Activated naive CD4-positive, alpha-beta T cell treated with anti-CD3 and anti-CD28 coated beads for 36 hours (primary cell): ENCODE measurements at regions not wholly inside any gene's neighbourhood (a gene's known extent, or its start where the extent isn't known, plus 50 kb on each side); places are given as distances from the start of the nearest gene placed in this dataset.
"Not testable (repeated sequence)": the region's sequence is repeated elsewhere in the genome, so short reads cannot be mapped to it uniquely, and the experiment has no call there.

Experiments used
- CTCF ChIA-PET: fragments of 350-600 bp; sonication (Branson Sonifier 250); formaldehyde crosslinking; loops from one replicate; lab custom pipeline; 2021; ENCODE audit warnings: antibody characterized with exemption; lab: Charles Lee
- DNase-seq: peaks from one replicate; pipeline ENCODE4 v3.0.0-alpha.2; 2020
- H3K27ac Mint-ChIP-seq: one replicate; pipeline ENCODE4 v1.8.0; 2021; ENCODE audit warnings: mild to moderate bottlenecking, mixed read lengths
- H3K27me3 Mint-ChIP-seq: one replicate; pipeline ENCODE4 v1.8.0; 2021; ENCODE audit warnings: low read depth, mixed read lengths
- H3K36me3 Mint-ChIP-seq: one replicate; pipeline ENCODE4 v1.8.0; 2021; ENCODE audit warnings: low read depth, mixed read lengths
- H3K4me1 Mint-ChIP-seq: one replicate; pipeline ENCODE4 v1.8.0; 2021; ENCODE audit warnings: low read depth, mixed read lengths
- H3K4me3 Mint-ChIP-seq: one replicate; pipeline ENCODE4 v1.8.0; 2021; ENCODE audit warnings: mild to moderate bottlenecking, moderate library complexity, mixed read lengths
- H3K9me3 Mint-ChIP-seq: one replicate; pipeline ENCODE4 v1.8.0; 2021; ENCODE audit warnings: mixed read lengths
- intact Hi-C: fragments of 100-400 bp; cut with micrococcal nuclease; formaldehyde crosslinking; loops from one replicate; pipeline ENCODE4 v1.15.1; 2023

- Mint-ChIP-seq H3K36me3 (no peaks in the 10 kb centered on the region), H3K9me3 (no peaks in the 10 kb centered on the region)
Measured at GRCh38 chr5:118371973-118372831, 616.1 kb downstream of the DTWD2 start.

GRCh38 chr5:118366429-118366828 lies 621.9 kb downstream of the DTWD2 start:
- Mint-ChIP-seq H3K36me3 (no peaks in the 10 kb centered on the region), H3K4me3 (no peak overlapping the region), H3K27ac (no peak overlapping the region), H3K4me1 (no peaks in the 10 kb centered on the region), H3K27me3 (no peaks in the 10 kb centered on the region), H3K9me3 (peaks cover 3% of the 10 kb centered on the region)
- CTCF ChIA-PET, result no interaction called here
- DNase-seq, result no peak
- intact Hi-C loops, result no loop called here

More at GRCh38 chr5:118371973-118372831, 616.1 kb downstream of the DTWD2 start:
- CTCF ChIA-PET, result no interaction called here
- Mint-ChIP-seq H3K27ac (no peak overlapping the region), H3K27me3 (no peaks in the 10 kb centered on the region), H3K4me3 (no peak overlapping the region), H3K4me1 (no peaks in the 10 kb centered on the region)
- intact Hi-C loops, result no loop called here
- DNase-seq, result no peak

GRCh38 chr5:118365718-118366117 lies 622.6 kb downstream of the DTWD2 start:
- Mint-ChIP-seq H3K27ac (no peak overlapping the region), H3K36me3 (no peaks in the 10 kb centered on the region), H3K27me3 (no peaks in the 10 kb centered on the region), H3K4me3 (no peak overlapping the region), H3K9me3 (peaks cover 3% of the 10 kb centered on the region), H3K4me1 (no peaks in the 10 kb centered on the region)
- intact Hi-C loops, result no loop called here
- CTCF ChIA-PET, result no interaction called here
- DNase-seq, result no peak

- H3K27me3 Mint-ChIP-seq, result no peaks in the 10 kb centered on the region
- peaks cover 3% of the 10 kb centered on the region for H3K9me3 Mint-ChIP-seq
- no peak for DNase-seq
- CTCF ChIA-PET, result no interaction called here
- no peaks in the 10 kb centered on the region for H3K4me1 Mint-ChIP-seq
- H3K36me3 Mint-ChIP-seq, result no peaks in the 10 kb centered on the region
- H3K4me3 Mint-ChIP-seq, result no peak overlapping the region
- H3K27ac Mint-ChIP-seq, result no peak overlapping the region
- intact Hi-C loops, result no loop called here
Measured at GRCh38 chr5:118354797-118355196, 633.5 kb downstream of the DTWD2 start.

GRCh38 chr5:118353970-118354369 lies 634.4 kb downstream of the DTWD2 start:
- peaks cover 3% of the 10 kb centered on the region for H3K9me3 Mint-ChIP-seq
- DNase-seq, result no peak

GRCh38 chr5:118336468-118336867 lies 651.9 kb downstream of the DTWD2 start:
- no peak for DNase-seq
- Mint-ChIP-seq H3K36me3 (no peaks in the 10 kb centered on the region), H3K4me1 (no peaks in the 10 kb centered on the region), H3K4me3 (no peak overlapping the region), H3K9me3 (peaks cover 3% of the 10 kb centered on the region), H3K27me3 (no peaks in the 10 kb centered on the region), H3K27ac (no peak overlapping the region)
- CTCF ChIA-PET, result no interaction called here
- intact Hi-C loops, result no loop called here

More at GRCh38 chr5:118353970-118354369, 634.4 kb downstream of the DTWD2 start:
- Mint-ChIP-seq H3K4me1 (no peaks in the 10 kb centered on the region), H3K27ac (no peak overlapping the region), H3K4me3 (no peak overlapping the region), H3K27me3 (no peaks in the 10 kb centered on the region), H3K36me3 (no peaks in the 10 kb centered on the region)
- intact Hi-C loops, result no loop called here
- CTCF ChIA-PET, result no interaction called here

GRCh38 chr5:118327389-118327788 lies 661.0 kb downstream of the DTWD2 start:
- Mint-ChIP-seq H3K27me3 (no peaks in the 10 kb centered on the region), H3K36me3 (no peaks in the 10 kb centered on the region), H3K9me3 (peaks cover 9% of the 10 kb centered on the region), H3K4me3 (no peak overlapping the region), H3K4me1 (no peaks in the 10 kb centered on the region), H3K27ac (no peak overlapping the region)
- no peak for DNase-seq
- CTCF ChIA-PET, result no interaction called here
- intact Hi-C loops, result no loop called here

GRCh38 chr5:118326481-118327045 lies 661.8 kb downstream of the DTWD2 start:
- Mint-ChIP-seq H3K27ac (no peak overlapping the region), H3K9me3 (peaks cover 9% of the 10 kb centered on the region), H3K27me3 (no peaks in the 10 kb centered on the region), H3K36me3 (no peaks in the 10 kb centered on the region), H3K4me1 (no peaks in the 10 kb centered on the region), H3K4me3 (no peak overlapping the region)
- intact Hi-C loops, result no loop called here
- DNase-seq, result no peak
- CTCF ChIA-PET, result no interaction called here

- Mint-ChIP-seq H3K4me1 (no peaks in the 10 kb centered on the region), H3K4me3 (no peak overlapping the region), H3K27ac (no peak overlapping the region), H3K9me3 (peaks cover 9% of the 10 kb centered on the region), H3K36me3 (no peaks in the 10 kb centered on the region), H3K27me3 (no peaks in the 10 kb centered on the region)
- CTCF ChIA-PET, result no interaction called here
- intact Hi-C loops, result no loop called here
- DNase-seq, result no peak
Measured at GRCh38 chr5:118325931-118326330, 662.4 kb downstream of the DTWD2 start.

- H3K36me3 Mint-ChIP-seq, H3K4me3 Mint-ChIP-seq, H3K9me3 Mint-ChIP-seq, H3K4me1 Mint-ChIP-seq, H3K27me3 Mint-ChIP-seq, DNase-seq, intact Hi-C loops, H3K27ac Mint-ChIP-seq, CTCF ChIA-PET: not testable (repeated sequence)
Measured at GRCh38 chr5:118323723-118324122, 664.6 kb downstream of the DTWD2 start.

GRCh38 chr5:118321081-118321480 lies 667.3 kb downstream of the DTWD2 start:
- H3K4me1 Mint-ChIP-seq, result no peaks in the 10 kb centered on the region
- no peak overlapping the region for H3K27ac Mint-ChIP-seq
- H3K27me3 Mint-ChIP-seq, result no peaks in the 10 kb centered on the region
- intact Hi-C loops, result no loop called here
- peaks cover 7% of the 10 kb centered on the region for H3K9me3 Mint-ChIP-seq
- H3K4me3 Mint-ChIP-seq, result no peak overlapping the region
- CTCF ChIA-PET, result no interaction called here
- no peak for DNase-seq
- no peaks in the 10 kb centered on the region for H3K36me3 Mint-ChIP-seq

- peaks cover 7% of the 10 kb centered on the region for H3K9me3 Mint-ChIP-seq
- intact Hi-C loops, result no loop called here
- no peaks in the 10 kb centered on the region for H3K4me1 Mint-ChIP-seq
- H3K27me3 Mint-ChIP-seq, result no peaks in the 10 kb centered on the region
- H3K36me3 Mint-ChIP-seq, result no peaks in the 10 kb centered on the region
- CTCF ChIA-PET, result interaction anchor here (0.7 kb wide), 1 partner anchor 544 kb away, joined by 3 read pairs; no protein-coding TSS in a partner anchor
- H3K4me3 Mint-ChIP-seq, result no peak overlapping the region
- no peak overlapping the region for H3K27ac Mint-ChIP-seq
- DNase-seq, result no peak
Measured at GRCh38 chr5:118320121-118320520, 668.2 kb downstream of the DTWD2 start.

- DNase-seq, result no peak
- intact Hi-C loops, result no loop called here
- no peaks in the 10 kb centered on the region for H3K9me3 Mint-ChIP-seq
- CTCF ChIA-PET, result no interaction called here
- H3K36me3 Mint-ChIP-seq, result no peaks in the 10 kb centered on the region
- H3K4me1 Mint-ChIP-seq, result no peaks in the 10 kb centered on the region
- no peak overlapping the region for H3K27ac Mint-ChIP-seq
- H3K4me3 Mint-ChIP-seq, result no peak overlapping the region
- no peaks in the 10 kb centered on the region for H3K27me3 Mint-ChIP-seq
Measured at GRCh38 chr5:118314931-118315330, 673.4 kb downstream of the DTWD2 start.
